ENCODE measurements at regions not wholly inside any gene's neighbourhood (a gene's known extent, or its start where the extent isn't known, plus 50 kb on each side); places are given as distances from the start of the nearest gene placed in this dataset.

DNA sequence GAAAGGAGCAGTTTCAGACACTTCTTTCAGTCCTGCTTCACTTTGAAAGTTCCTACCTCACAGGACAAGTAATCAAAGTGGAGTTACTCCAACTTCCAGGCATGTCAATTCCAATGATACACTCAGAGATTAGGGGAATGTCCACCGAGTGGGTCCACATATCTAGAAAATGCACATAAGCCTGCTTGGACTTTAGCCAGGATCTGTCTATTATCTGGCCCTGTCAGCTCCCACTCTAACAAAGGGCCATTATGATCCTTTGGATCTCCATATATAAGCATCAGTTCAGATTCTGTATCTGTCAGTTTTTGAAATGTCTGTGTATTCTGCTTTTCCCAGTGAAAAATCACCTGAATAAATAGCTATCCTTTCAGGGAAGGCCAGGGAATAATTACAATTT lies 112.9 kb upstream of the ATXN7L3B start:
- TF ChIP-seq, protein P1, sequence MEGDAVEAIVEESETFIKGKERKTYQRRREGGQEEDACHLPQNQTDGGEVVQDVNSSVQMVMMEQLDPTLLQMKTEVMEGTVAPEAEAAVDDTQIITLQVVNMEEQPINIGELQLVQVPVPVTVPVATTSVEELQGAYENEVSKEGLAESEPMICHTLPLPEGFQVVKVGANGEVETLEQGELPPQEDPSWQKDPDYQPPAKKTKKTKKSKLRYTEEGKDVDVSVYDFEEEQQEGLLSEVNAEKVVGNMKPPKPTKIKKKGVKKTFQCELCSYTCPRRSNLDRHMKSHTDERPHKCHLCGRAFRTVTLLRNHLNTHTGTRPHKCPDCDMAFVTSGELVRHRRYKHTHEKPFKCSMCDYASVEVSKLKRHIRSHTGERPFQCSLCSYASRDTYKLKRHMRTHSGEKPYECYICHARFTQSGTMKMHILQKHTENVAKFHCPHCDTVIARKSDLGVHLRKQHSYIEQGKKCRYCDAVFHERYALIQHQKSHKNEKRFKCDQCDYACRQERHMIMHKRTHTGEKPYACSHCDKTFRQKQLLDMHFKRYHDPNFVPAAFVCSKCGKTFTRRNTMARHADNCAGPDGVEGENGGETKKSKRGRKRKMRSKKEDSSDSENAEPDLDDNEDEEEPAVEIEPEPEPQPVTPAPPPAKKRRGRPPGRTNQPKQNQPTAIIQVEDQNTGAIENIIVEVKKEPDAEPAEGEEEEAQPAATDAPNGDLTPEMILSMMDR (conservative IDR thresholded peaks at IDR 0.05; ENCODE audit: low read depth in 2 of 2) = no peak
- TF ChIP-seq NANOG (IDR thresholded peaks at IDR 0.05; ENCODE audit: borderline replicate concordance) = no peak
- TF ChIP-seq CREB1 (CRISPR knock-in tag; IDR thresholded peaks at IDR 0.05; ENCODE audit: low read depth) = no peak
- TF ChIP-seq, protein P2, sequence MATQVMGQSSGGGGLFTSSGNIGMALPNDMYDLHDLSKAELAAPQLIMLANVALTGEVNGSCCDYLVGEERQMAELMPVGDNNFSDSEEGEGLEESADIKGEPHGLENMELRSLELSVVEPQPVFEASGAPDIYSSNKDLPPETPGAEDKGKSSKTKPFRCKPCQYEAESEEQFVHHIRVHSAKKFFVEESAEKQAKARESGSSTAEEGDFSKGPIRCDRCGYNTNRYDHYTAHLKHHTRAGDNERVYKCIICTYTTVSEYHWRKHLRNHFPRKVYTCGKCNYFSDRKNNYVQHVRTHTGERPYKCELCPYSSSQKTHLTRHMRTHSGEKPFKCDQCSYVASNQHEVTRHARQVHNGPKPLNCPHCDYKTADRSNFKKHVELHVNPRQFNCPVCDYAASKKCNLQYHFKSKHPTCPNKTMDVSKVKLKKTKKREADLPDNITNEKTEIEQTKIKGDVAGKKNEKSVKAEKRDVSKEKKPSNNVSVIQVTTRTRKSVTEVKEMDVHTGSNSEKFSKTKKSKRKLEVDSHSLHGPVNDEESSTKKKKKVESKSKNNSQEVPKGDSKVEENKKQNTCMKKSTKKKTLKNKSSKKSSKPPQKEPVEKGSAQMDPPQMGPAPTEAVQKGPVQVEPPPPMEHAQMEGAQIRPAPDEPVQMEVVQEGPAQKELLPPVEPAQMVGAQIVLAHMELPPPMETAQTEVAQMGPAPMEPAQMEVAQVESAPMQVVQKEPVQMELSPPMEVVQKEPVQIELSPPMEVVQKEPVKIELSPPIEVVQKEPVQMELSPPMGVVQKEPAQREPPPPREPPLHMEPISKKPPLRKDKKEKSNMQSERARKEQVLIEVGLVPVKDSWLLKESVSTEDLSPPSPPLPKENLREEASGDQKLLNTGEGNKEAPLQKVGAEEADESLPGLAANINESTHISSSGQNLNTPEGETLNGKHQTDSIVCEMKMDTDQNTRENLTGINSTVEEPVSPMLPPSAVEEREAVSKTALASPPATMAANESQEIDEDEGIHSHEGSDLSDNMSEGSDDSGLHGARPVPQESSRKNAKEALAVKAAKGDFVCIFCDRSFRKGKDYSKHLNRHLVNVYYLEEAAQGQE (IDR thresholded peaks at IDR 0.05; ENCODE audit: unreplicated experiment) = no peak
- TF ChIP-seq POLR2AphosphoS5 (IDR thresholded peaks at IDR 0.05; ENCODE audit: low read depth) = no peak
- TF ChIP-seq EZH2 (IDR thresholded peaks at IDR 0.05; ENCODE audit: low read depth, unreplicated experiment) = no peak
- no peak for TF ChIP-seq EZH2phosphoT487 (IDR thresholded peaks at IDR 0.05; ENCODE audit: unreplicated experiment)
- TF ChIP-seq, protein P3, sequence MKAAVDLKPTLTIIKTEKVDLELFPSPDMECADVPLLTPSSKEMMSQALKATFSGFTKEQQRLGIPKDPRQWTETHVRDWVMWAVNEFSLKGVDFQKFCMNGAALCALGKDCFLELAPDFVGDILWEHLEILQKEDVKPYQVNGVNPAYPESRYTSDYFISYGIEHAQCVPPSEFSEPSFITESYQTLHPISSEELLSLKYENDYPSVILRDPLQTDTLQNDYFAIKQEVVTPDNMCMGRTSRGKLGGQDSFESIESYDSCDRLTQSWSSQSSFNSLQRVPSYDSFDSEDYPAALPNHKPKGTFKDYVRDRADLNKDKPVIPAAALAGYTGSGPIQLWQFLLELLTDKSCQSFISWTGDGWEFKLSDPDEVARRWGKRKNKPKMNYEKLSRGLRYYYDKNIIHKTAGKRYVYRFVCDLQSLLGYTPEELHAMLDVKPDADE (IDR thresholded peaks at IDR 0.05) = no peak
- no peak for TF ChIP-seq JUNB (IDR thresholded peaks at IDR 0.05; ENCODE audit: unreplicated experiment)
- no peak for TF ChIP-seq STAT1 (IDR thresholded peaks at IDR 0.05; ENCODE audit: unreplicated experiment)

Data from GM23338 (cell line).